ENCODE measurements at regions not wholly inside any gene's neighbourhood (a gene's known extent, or its start where the extent isn't known, plus 50 kb on each side); places are given as distances from the start of the nearest gene placed in this dataset.
"Not testable (repeated sequence)": the region's sequence is repeated elsewhere in the genome, so short reads cannot be mapped to it uniquely, and the experiment has no call there.

GRCh38 chr2:94576486-94576885 lies 294.7 kb upstream of the TEKT4 start:
- DNase-seq (ENCODE audit: low read depth in 2 of 2), result peak; percentile 62 to 65

- DNase-seq (ENCODE audit: low read depth in 2 of 2), result peak; percentile 93 to 94
Observed at GRCh38 chr2:94577160-94577559, 294.1 kb upstream of the TEKT4 start.

- DNase-seq (ENCODE audit: low read depth in 2 of 2), result not testable (repeated sequence)
Observed at GRCh38 chr2:94579221-94579620, 292.0 kb upstream of the TEKT4 start.

- peak; percentile 4 to 68 for DNase-seq (ENCODE audit: low read depth in 2 of 2)
Observed at GRCh38 chr2:94583081-94583723, 288.0 kb upstream of the TEKT4 start.

GRCh38 chr2:94584569-94584968 lies 286.7 kb upstream of the TEKT4 start:
- not testable (repeated sequence) for DNase-seq (ENCODE audit: low read depth in 2 of 2)

GRCh38 chr2:94586032-94586982 lies 284.9 kb upstream of the TEKT4 start:
- DNase-seq (ENCODE audit: low read depth in 2 of 2), result peak; percentile 47 to 68

GRCh38 chr2:94587042-94587441 lies 284.2 kb upstream of the TEKT4 start:
- DNase-seq (ENCODE audit: low read depth in 2 of 2), result not testable (repeated sequence)

GRCh38 chr2:94594019-94594836 lies 277.0 kb upstream of the TEKT4 start:
- DNase-seq (ENCODE audit: low read depth in 2 of 2), result not testable (repeated sequence)

GRCh38 chr2:94595956-94596355 lies 275.3 kb upstream of the TEKT4 start:
- not testable (repeated sequence) for DNase-seq (ENCODE audit: low read depth in 2 of 2)

- DNase-seq (ENCODE audit: low read depth in 2 of 2), result peak in 1 of 2 donors; percentile 73
Observed at GRCh38 chr2:94598075-94598713, 273.0 kb upstream of the TEKT4 start.

- not testable (repeated sequence) for DNase-seq (ENCODE audit: low read depth in 2 of 2)
Observed at GRCh38 chr2:94600929-94601328, 270.3 kb upstream of the TEKT4 start.

- DNase-seq (ENCODE audit: low read depth in 2 of 2), result no peak
Observed at GRCh38 chr2:94602466-94602865, 268.8 kb upstream of the TEKT4 start.

GRCh38 chr2:94622113-94622618 lies 249.1 kb upstream of the TEKT4 start:
- no peak for DNase-seq (ENCODE audit: low read depth in 2 of 2)

GRCh38 chr2:94628953-94629352 lies 242.3 kb upstream of the TEKT4 start:
- DNase-seq (ENCODE audit: low read depth in 2 of 2), result not testable (repeated sequence)

- DNase-seq (ENCODE audit: low read depth in 2 of 2), result not testable (repeated sequence)
Observed at GRCh38 chr2:94641397-94641796, 229.8 kb upstream of the TEKT4 start.

- DNase-seq (ENCODE audit: low read depth in 2 of 2), result not testable (repeated sequence)
Observed at GRCh38 chr2:94652131-94652530, 219.1 kb upstream of the TEKT4 start.

GRCh38 chr2:94669858-94670257 lies 201.4 kb upstream of the TEKT4 start:
- not testable (repeated sequence) for DNase-seq (ENCODE audit: low read depth in 2 of 2)

- not testable (repeated sequence) for DNase-seq (ENCODE audit: low read depth in 2 of 2)
Observed at GRCh38 chr2:94694236-94694635, 177.0 kb upstream of the TEKT4 start.

- DNase-seq (ENCODE audit: low read depth in 2 of 2), result not testable (repeated sequence)
Observed at GRCh38 chr2:94708982-94709381, 162.2 kb upstream of the TEKT4 start.

- DNase-seq (ENCODE audit: low read depth in 2 of 2), result no peak
Observed at GRCh38 chr2:94725543-94725942, 145.7 kb upstream of the TEKT4 start.

GRCh38 chr2:94735536-94735935 lies 135.7 kb upstream of the TEKT4 start:
- DNase-seq (ENCODE audit: low read depth in 2 of 2), result not testable (repeated sequence)
